GM18861 (cell line): ENCODE measurements at regions not wholly inside any gene's neighbourhood (a gene's known extent, or its start where the extent isn't known, plus 50 kb on each side); places are given as distances from the start of the nearest gene placed in this dataset.

Experiments
- ATAC-seq: cut with Tn5 transposase; IDR thresholded peaks from one replicate; pipeline ENCODE4 v1.9.1; 2021; ENCODE audit not compliant: unreplicated experiment

DNA sequence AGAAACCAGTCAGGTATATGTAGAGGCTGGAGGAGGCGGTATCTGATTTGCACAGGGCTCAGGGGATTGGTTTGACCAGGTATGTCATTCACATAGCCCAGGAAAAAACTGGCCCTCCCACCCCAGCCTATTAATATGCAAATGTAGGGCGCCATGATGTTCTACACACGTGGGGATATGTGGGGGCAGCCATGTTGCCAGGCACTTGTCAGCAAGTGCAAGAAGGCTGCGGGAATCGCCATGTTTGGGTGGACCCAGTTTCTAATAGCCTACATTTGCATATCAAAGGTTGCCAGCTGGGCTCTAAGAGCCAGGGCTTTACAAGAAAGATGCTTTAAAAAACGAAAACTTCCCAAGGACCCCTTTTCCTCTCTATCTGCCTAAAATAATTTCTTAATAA, 335.1 kb downstream of the SMARCA1 start:
- ATAC-seq, result no peak

- ATAC-seq, result no peak
Observed at GRCh38 chrX:129176710-129177109, 346.6 kb downstream of the SMARCA1 start.

GRCh38 chrX:129161108-129161507, 362.2 kb downstream of the SMARCA1 start:
- no peak for ATAC-seq

DNA sequence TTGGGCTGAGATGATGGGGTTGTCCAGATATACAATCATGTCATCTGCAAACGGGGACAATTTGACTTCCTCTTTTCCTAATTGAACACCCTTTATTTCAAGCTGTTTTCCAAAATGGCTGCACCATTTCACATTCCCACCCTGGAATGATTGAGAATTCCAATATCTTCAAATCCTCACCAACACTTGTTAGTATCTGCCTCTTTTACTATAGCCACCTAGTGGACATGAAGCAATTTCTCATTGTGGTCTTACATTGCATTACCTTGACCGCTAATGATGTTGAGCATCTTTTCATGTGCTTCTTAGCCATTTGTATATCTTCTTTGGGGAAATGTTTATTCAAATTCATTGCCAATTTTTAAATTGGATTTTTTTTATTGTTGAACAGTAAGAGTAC, 364.8 kb downstream of the SMARCA1 start:
- no peak for ATAC-seq

DNA sequence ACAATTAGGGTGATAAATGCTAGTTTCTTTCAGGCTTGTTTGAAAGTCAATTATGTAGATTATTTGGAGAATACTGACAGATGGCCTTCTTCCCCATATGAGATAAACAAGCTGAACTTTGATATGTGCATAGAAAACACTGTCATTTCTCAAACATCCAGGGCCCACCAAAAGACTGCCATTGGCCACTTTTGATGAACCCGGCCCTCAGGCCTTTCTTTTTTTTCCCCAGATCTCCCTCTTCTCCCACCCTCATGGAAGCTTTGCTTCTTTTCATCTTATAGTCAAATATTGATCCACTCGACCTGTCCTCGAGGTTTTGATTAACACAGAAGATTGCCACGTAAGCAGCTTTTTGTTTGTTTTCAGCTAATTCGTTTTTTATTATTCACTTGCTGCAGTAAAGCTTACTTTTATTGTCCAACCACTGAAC, 377.4 kb downstream of the SMARCA1 start:
- ATAC-seq, result no peak

GRCh38 chrX:129145385-129145784, 377.9 kb downstream of the SMARCA1 start:
- ATAC-seq, result no peak

DNA sequence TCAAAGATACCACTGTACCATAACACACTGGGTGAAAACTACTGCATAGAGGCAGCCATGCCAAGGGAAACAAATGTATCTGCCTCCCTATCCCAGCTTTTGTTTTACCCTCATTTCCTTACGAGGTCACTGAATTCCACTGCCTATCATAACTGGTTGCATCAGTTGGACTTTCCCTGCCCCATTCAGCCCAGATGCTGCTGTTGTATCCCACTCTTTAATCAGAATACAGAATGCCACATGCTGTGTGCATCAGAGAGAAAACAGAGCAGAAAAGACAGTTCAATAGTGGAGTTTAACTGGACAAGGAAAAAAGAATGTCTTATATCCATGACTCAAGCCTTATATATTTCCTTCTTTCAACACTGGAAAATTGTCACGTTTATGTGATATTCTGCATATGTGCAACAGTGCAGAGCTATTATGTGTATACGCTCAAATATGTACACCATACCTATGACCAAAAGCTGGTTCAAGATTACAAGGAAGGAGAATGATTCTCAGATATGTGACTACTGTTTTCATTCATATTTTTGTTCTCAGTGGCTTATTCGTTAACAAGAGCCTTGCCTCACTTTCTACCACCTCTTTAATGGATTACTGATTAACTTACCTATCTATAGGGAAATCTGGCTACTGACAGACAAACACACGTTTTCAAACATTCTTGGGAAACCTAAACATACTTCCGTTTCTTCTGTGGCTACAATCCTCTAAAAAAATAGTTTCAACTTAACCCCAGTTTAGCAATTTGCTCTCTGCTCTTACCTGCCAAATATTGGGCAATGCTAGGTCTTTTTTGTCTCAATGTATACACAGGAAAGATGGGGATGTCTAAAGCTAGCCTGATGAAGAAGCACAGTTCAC, 378.9 kb downstream of the SMARCA1 start:
- ATAC-seq, result no peak

- no peak for ATAC-seq
Observed at GRCh38 chrX:129139837-129140598, 383.3 kb downstream of the SMARCA1 start.

DNA sequence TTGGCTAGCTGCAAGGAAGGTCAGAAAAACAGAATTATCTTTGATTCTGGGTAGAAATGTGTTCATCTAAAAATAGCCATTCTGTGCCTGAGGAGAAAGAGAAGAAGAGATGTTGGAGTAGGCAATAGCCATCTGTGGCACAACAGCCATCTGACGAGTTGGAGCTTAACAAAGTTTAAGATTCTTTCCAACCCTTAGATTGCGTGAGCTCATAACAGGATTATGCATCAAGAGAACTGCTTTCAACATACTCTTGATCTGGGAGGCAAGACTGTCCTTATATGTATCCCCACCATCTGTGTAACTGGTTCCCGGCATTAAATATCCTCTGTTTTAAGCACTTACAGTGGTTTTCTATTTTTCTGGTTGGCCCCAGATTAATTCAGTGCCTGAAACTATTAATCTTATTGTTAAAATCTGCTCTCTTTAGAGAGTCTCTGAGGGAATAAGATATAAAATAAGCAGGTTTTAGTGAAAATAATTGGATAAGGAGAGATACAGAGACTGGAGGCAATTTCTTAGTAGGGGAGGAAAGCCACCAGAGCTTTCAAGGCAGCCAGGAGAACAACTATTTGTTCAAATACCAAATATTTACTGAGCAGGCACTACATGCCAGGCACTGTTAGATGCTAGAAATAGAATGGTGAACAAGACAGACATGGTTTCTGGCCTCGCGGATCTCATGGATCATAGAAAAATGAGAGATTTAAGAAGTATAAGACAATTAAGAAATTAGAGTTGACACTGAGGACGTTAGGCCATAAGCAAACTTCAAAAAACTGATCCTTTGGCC, 398.0 kb downstream of the SMARCA1 start:
- no peak for ATAC-seq

GRCh38 chrX:129123795-129124194, 399.5 kb downstream of the SMARCA1 start:
- no peak for ATAC-seq

- no peak for ATAC-seq
Observed at GRCh38 chrX:129116676-129117470, 406.4 kb downstream of the SMARCA1 start.

DNA sequence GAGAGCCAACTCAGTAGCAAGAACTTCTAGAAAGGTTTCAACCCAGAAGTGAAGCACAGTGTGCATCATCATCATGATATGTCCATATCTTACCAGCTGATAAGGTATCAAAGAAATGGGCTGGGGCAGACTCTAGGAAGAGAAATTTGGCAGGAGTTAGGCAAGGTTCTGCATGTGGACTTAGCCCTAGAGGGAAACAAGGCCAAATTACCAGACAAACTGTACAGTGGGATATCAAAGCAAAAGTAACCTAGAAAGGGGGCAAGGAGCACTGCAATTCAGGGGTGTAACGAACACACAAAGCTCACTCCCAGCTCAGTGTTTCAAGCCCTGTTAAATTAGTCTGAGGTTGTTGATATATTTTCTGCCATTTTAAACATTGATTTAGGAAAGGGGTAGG, 407.4 kb downstream of the SMARCA1 start:
- no peak for ATAC-seq

DNA sequence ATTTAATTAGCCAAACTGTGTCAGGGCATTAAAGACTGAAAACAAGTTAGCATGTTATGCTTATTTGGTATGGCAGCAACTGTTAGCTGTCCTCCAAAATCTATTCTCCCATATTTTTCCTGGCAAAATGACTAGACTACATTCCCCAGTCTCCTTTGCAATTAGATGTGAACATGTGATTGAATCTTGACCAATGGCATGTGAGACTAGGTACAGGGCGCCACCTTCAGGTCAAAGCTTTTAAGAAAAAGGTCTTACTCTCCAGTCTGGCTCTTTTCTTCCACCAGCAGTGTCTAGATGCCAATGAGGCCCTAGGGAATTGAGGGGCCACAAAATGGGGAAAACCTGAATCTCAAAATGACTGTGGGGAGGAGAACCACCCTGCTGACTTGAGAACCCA, 408.2 kb downstream of the SMARCA1 start:
- peak; percentile 86 for ATAC-seq

- ATAC-seq, result no peak
Observed at GRCh38 chrX:129111081-129111798, 412.1 kb downstream of the SMARCA1 start.

DNA sequence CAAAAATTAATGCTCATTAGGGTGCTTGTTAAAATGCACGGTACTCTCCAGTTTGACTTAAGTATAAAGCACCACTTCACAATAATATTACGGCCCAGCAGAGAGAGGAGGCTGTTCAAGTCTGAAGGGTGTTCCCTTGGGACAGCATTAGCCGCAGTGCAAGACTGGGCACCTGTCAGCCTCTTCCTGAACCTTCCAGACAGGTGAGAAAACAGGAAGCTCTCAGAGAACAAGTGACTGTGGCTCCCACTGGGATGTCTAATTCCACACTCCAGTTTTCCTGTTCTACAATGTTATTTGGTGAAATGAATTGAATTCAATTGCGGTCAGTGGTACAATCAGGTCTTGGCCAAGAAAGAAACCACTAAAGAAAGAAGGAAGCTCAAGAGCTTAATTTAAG, 414.4 kb downstream of the SMARCA1 start:
- ATAC-seq, result no peak

DNA sequence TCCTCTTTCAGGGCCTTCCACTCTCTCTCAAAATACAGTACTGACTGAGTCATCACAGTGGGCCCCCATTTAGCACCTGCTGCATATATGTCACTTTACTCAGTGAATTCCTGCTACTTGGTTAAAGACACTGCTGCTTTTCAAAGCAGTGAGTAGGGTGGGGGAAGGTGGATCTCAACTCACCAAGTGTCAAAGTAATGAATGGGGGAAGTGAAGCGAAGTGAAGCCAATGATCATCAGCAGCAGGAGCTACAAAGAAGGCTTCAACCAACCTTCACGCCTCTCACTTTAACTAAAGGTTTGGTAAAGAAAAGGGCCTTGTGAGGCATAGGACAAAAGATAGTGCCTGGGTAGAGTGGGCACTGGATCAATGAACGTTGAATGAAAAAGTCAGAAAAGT, 424.1 kb downstream of the SMARCA1 start:
- no peak for ATAC-seq

DNA sequence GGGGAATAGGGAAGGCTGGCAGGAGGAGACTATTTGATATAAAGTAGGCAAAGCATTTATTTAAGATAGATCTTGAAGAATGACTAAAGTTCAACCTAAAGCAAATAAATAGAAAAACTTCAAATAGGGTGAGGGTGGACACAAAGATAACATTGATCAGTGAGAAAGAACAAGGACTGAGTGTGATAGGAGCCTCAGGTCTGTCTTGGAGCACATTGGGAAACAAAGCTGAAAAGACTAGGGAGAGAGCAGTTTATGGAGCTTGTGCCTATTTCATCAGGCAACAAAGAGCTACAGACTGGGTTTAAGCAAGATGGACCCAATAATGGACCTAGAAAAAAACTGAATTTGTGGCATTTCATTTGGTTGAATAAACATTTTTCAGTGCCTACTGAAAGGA, 425.6 kb downstream of the SMARCA1 start:
- no peak for ATAC-seq

DNA sequence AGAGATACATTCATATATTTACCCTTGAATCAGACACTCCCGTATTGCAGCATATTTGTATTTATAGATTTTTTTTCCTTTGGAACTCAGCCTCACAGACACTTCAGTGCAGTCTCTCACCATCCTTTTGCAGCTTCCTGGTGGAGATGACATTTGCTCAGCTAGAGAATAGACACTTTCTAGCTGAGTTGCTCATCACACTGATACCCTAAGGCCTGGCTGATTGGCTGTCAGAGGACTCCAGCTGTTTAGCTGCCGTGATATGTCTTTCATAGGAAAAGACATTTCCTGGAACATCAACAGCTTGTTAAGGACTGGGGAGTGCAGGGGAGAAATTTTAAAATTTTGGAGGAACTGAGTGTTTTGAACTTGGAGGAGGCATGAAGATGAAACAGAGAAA, 429.6 kb downstream of the SMARCA1 start:
- ATAC-seq, result no peak

GRCh38 chrX:129092757-129093156, 430.5 kb downstream of the SMARCA1 start:
- no peak for ATAC-seq

- ATAC-seq, result no peak
Observed at GRCh38 chrX:129092242-129092641, 431.0 kb downstream of the SMARCA1 start.
